Ascending aorta (tissue), 2 donors: ENCODE measurements at regions not wholly inside any gene's neighbourhood (a gene's known extent, or its start where the extent isn't known, plus 50 kb on each side); places are given as distances from the start of the nearest gene placed in this dataset.

Experiments used
- DNase-seq, 2 donors: peaks; one replicate each; pipeline ENCODE4 v3.0.0-alpha.2; 2019; ENCODE audit warnings: low spot score in 2 of 2
- H3K27ac ChIP-seq, 2 donors: fragments of 200-600 bp; sonication (generic); one replicate each; pipeline ENCODE4 v1.5.1; 2016 to 2017; ENCODE audit warnings: mild to moderate bottlenecking in 1 of 2
- H3K27me3 ChIP-seq: fragments of 200-600 bp; sonication (generic); one replicate; pipeline ENCODE4 v1.5.1; 2017
- H3K36me3 ChIP-seq, 2 donors: fragments of 200-600 bp; sonication (generic); one replicate each; pipeline ENCODE4 v1.5.1; 2016
- H3K4me1 ChIP-seq, 2 donors: fragments of 200-600 bp; sonication (generic); one replicate each; pipeline ENCODE4 v1.5.1; 2016 to 2017; ENCODE audit warnings: mild to moderate bottlenecking in 1 of 2
- H3K4me3 ChIP-seq, 2 donors: fragments of 200-600 bp; sonication (generic); one replicate each; pipeline ENCODE4 v1.5.1; 2016 to 2017; ENCODE audit warnings: mild to moderate bottlenecking in 1 of 2
- H3K9me3 ChIP-seq, 2 donors: fragments of 200-600 bp; sonication (generic); one replicate each; pipeline ENCODE4 v1.5.1; 2016
- CTCF ChIP-seq, 3 experiments: fragments of 200-600 bp in 2 of 3; fragments of 450-650 bp in 1 of 3; sonication (generic) in 2 of 3; IDR thresholded peaks; one replicate each; pipeline ENCODE4 v1.5.1; 2016 to 2019; ENCODE audit warnings: antibody characterized with exemption in 3 of 3, mild to moderate bottlenecking in 1 of 3, moderate library complexity in 1 of 3
- intact Hi-C: fragments of 100-400 bp; cut with DNase I; formaldehyde crosslinking; loops from one replicate; pipeline ENCODE4 v1.15.1; 2023

GRCh38 chr14:94702629-94703028 is 67.3 kb downstream of the GSC start:
- intact Hi-C loops = no loop called here
- DNase-seq = no peak
- H3K36me3 ChIP-seq = no peaks in the 10 kb centered on the region
- no peak overlapping the region for H3K27ac ChIP-seq
- H3K9me3 ChIP-seq = no peaks in the 10 kb centered on the region
- TF ChIP-seq CTCF (IDR thresholded peaks at IDR 0.05) = no peak
- no peaks in the 10 kb centered on the region for H3K4me1 ChIP-seq
- H3K27me3 ChIP-seq = no peaks in the 10 kb centered on the region
- H3K4me3 ChIP-seq = no peak overlapping the region

GRCh38 chr14:94701861-94702370 is 68.0 kb downstream of the GSC start:
- no peak for DNase-seq
- no peak for TF ChIP-seq CTCF (IDR thresholded peaks at IDR 0.05)
- no peaks in the 10 kb centered on the region for H3K9me3 ChIP-seq
- no peaks in the 10 kb centered on the region for H3K4me1 ChIP-seq
- no peak overlapping the region for H3K27ac ChIP-seq
- H3K27me3 ChIP-seq = no peaks in the 10 kb centered on the region
- intact Hi-C loops = no loop called here
- no peak overlapping the region for H3K4me3 ChIP-seq
- no peaks in the 10 kb centered on the region for H3K36me3 ChIP-seq

GRCh38 chr14:94700336-94700735 is 69.6 kb downstream of the GSC start:
- Histone ChIP-seq H3K27ac (no peak overlapping the region), H3K4me1 (no peaks in the 10 kb centered on the region), H3K27me3 (no peaks in the 10 kb centered on the region), H3K36me3 (no peaks in the 10 kb centered on the region), H3K4me3 (no peak overlapping the region), H3K9me3 (no peaks in the 10 kb centered on the region)
- no peak for TF ChIP-seq CTCF (IDR thresholded peaks at IDR 0.05)
- intact Hi-C loops = no loop called here
- DNase-seq = no peak

- intact Hi-C loops = no loop called here
- TF ChIP-seq CTCF (IDR thresholded peaks at IDR 0.05) = no peak
These were observed 70.1 kb downstream of the GSC start for GRCh38 chr14:94699831-94700230.

GRCh38 chr14:94697773-94698556 is 71.9 kb downstream of the GSC start:
- TF ChIP-seq CTCF (IDR thresholded peaks at IDR 0.05) = no peak
- Histone ChIP-seq H3K4me1 (no peaks in the 10 kb centered on the region), H3K27me3 (no peaks in the 10 kb centered on the region), H3K4me3 (no peak overlapping the region), H3K27ac (no peak overlapping the region), H3K9me3 (no peaks in the 10 kb centered on the region), H3K36me3 (no peaks in the 10 kb centered on the region)
- intact Hi-C loops = no loop called here
- DNase-seq = no peak

More at GRCh38 chr14:94699831-94700230, 70.1 kb downstream of the GSC start:
- H3K9me3 ChIP-seq = no peaks in the 10 kb centered on the region
- H3K27me3 ChIP-seq = no peaks in the 10 kb centered on the region
- no peak overlapping the region for H3K27ac ChIP-seq
- no peaks in the 10 kb centered on the region for H3K36me3 ChIP-seq
- no peak overlapping the region for H3K4me3 ChIP-seq
- H3K4me1 ChIP-seq = no peaks in the 10 kb centered on the region
- no peak for DNase-seq
